B cell (primary cell): ENCODE measurements at regions not wholly inside any gene's neighbourhood (a gene's known extent, or its start where the extent isn't known, plus 50 kb on each side); places are given as distances from the start of the nearest gene placed in this dataset.

Source experiments
- CTCF ChIP-seq: fragments of 200-600 bp; IDR thresholded peaks from one replicate; pipeline ENCODE4 v1.8.0; 2022; ENCODE audit warnings: antibody characterized with exemption, mild to moderate bottlenecking
- EZH2 ChIP-seq: IDR thresholded peaks from 2 replicates; pipeline ENCODE4 v1.6.1; 2012; ENCODE audit warnings: borderline replicate concordance, low read depth, mild to moderate bottlenecking, moderate library complexity, low read length; ENCODE audit not compliant: insufficient read depth, poor library complexity, severe bottlenecking

- TF ChIP-seq CTCF = no peak
- TF ChIP-seq EZH2 = no peak
Observed at GRCh38 chr7:126083014-126083413, 1153.4 kb upstream of the POT1 start.
